GM19372 (cell line): ENCODE measurements at regions not wholly inside any gene's neighbourhood (a gene's known extent, or its start where the extent isn't known, plus 50 kb on each side); places are given as distances from the start of the nearest gene placed in this dataset.
"Not testable (repeated sequence)": the region's sequence is repeated elsewhere in the genome, so short reads cannot be mapped to it uniquely, and the experiment has no call there.

Experiments used
- ATAC-seq: cut with Tn5 transposase; IDR thresholded peaks from one replicate; pipeline ENCODE4 v1.9.1; 2021; ENCODE audit warnings: mild to moderate bottlenecking, low read depth, moderate library complexity; ENCODE audit not compliant: unreplicated experiment

- ATAC-seq: no peak
These were observed 118.9 kb upstream of the CAB39 start for GRCh38 chr2:230593765-230594164.

- ATAC-seq: no peak
These were observed 118.3 kb upstream of the CAB39 start for GRCh38 chr2:230594286-230594840.

DNA sequence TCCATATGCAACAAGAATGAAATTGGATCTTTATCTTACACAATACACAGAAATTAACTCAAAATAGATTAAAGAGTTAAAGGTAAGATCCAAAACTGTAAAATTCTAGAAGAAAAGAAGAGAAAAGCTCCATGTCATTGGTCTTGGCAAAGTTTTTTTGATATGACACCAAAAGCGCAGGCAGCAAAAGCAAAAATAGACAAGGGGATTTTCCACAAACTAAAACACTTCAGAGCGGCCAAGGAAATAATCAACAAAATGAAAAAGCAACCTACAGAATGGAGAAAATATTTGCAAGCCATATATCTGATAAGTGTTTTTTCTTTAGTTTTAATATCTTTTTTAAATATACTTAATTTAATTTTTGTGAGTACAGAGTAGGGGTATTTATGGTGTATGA is 112.8 kb upstream of the CAB39 start:
- ATAC-seq: no peak

DNA sequence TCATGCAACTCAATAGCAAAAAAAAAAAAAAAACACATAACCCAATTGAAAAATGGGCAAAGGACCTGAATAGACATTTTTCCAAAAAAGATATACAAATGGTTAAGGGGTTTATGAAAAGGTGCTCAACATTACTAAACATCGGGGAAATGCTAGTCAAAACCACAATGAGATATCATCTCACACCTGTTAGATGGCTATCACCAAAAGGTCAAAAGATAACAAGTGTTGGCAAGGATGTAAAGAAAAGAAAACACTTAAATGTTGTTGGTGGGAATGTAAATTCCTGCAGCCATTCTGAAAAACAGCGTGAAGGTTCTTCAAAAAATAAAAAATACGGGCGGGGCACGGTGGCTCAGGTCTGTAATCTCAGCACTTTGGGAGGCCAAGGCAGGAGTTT is 112.4 kb upstream of the CAB39 start:
- no peak for ATAC-seq

- ATAC-seq: no peak
These were observed 111.8 kb upstream of the CAB39 start for GRCh38 chr2:230600881-230601280.

DNA sequence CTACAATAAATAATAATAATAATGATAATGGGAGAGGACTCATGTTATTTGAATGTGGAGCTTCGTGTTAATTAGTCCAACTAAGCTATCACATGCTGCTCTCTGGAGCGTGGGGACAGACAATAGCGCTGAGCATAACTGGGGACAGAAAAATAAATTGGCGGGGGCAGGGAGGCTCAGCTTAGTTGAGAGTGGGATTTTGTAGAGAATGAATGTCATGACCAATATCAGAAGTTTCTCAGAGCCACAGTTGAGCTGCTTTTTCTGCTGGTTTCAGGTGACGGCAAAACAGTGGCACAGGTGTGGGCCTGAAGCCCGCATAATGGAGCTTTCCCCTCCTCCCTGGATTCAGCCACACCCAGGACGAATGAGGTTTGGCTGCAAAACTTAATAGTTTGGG is 111.1 kb upstream of the CAB39 start:
- ATAC-seq: peak; percentile 50

GRCh38 chr2:230602562-230603230 is 109.9 kb upstream of the CAB39 start:
- ATAC-seq: peak; percentile 57

- not testable (repeated sequence) for ATAC-seq
These were observed 109.3 kb upstream of the CAB39 start for GRCh38 chr2:230603317-230603716.

DNA sequence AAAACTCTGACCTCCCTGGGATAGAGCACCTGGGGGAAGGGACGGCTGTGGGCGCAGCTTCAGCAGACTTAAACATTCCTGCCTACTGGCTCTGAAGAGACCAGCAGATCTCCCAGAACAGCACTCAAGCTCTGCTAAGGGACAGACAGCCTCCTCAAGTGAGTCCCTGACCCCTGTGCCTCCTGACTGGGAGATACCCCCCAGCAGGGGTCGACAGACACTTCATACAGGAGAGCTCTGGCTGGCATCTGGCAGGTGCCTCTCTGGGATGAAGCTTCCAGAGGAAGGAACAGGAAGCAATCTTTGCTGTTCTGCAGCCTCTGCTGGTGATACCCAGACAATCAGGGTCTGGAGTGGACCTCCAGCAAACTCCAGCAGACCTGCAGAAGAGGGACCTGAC is 108.5 kb upstream of the CAB39 start:
- not testable (repeated sequence) for ATAC-seq

GRCh38 chr2:230614040-230614439 is 98.6 kb upstream of the CAB39 start:
- ATAC-seq: no peak

DNA sequence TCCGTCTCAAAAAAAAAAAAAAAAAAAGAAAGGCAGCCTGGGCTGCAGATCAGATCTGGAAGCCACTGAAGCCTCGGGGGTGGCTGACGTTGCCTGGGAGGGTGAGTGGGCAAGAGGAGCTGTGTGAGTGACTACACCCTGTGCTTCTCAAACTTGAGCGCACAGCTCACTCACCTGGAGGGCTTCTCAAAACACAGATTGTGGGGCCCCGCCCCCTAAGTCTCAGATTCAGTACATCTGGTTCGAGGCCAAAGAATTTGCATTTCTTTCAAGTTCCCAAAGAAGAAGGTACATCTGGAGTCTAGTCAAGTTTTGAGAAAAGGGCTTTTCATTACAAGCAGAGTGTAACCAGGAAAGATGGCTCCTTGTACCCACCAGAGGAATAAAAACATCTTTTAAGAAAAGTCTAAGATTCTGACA is 97.7 kb upstream of the CAB39 start:
- peak; percentile 81 for ATAC-seq

DNA sequence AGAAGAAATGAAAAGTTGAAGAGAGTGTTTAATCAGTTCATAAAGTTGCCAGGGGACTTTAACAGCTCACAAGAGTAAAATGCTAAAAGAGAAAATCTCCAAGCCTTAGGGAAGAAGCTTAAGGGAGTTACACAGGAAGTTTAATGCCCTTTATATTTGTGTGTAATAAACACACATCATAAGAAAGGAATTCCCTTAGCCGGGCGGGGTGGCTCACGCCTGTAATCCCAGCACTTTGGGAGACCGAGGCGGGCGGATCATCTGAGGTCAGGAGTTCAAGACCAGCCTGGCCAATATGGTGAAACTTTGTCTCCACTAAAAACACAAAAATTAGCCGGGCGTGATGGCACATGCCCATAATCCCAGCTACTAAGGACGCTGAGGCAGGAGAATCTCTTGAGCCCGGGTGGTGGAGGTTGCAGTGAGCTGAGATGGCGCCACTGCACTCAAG is 95.4 kb upstream of the CAB39 start:
- not testable (repeated sequence) for ATAC-seq

DNA sequence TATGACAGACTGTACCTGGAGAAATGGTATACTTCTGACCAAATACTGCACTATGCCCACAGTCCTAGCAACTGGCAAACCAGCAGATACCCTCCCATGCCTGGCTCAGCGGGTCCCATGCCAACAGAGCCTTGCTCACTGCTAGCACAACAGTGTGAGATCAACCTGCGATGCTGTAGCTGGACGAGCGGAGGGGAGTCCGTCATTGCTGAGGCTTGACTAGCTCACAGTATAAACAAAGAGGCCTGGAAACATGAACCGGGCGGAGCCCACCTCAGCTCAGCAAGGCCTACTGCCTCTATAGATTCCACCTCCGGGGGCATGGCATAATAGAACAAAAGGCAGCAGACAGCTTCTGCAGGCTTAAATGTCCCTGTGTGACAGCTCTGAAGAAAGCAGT is 93.2 kb upstream of the CAB39 start:
- ATAC-seq: no peak

DNA sequence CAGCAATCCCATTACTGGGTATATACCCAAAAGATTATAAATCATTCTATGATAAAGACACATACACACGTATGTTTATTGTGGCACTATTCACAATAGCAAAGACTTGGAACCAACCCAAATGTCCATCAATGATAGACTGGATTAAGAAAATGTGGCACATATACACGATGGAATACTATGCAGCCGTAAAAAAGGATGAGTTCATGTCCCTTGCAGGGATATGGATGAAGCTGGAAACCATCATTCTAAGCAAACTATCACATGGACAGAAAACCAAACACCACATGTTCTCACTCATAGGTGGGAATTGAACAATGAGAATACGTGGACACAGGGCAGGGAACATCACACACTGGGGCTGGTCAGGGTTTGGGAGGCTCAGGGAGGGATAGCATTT is 87.4 kb upstream of the CAB39 start:
- not testable (repeated sequence) for ATAC-seq

GRCh38 chr2:230627091-230627490 is 85.6 kb upstream of the CAB39 start:
- not testable (repeated sequence) for ATAC-seq

- ATAC-seq: no peak
These were observed 84.6 kb upstream of the CAB39 start for GRCh38 chr2:230627806-230628724.

DNA sequence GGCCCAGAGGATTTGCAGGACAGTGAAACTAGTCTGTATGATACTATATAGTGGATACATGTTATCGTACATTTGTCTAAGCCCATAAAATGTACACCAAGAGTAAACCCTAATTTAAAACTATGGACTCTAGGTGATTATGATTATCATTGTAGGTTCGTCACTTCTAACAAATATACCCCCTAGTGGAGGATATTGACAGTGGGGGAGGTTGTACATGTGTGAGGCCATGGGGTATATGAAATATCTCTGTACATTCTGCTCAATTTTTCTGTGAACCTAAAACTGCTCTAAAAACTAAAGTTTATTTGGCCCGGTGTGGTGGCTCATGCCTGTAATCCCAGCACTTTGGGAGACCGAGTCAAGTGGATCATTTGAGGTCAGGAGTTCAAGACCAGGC is 81.2 kb upstream of the CAB39 start:
- ATAC-seq: no peak

DNA sequence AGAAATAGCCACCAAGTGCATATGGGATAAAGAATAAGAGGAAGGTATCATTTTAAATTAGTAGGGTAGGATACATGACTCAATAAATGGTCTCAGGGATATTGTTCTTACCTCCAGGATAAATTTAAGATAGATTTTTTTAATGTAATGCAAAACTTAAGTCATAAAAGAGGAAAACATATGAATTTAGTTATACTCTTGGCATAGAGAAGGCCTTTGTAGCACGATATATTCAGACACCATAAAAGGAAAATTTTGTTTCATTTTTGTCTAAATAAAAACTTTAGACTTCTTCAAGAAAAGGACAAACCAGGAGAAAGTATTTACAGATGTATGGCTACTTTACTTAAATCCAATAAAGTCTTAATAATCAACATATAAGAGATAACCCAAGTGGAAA is 78.5 kb upstream of the CAB39 start:
- ATAC-seq: no peak

DNA sequence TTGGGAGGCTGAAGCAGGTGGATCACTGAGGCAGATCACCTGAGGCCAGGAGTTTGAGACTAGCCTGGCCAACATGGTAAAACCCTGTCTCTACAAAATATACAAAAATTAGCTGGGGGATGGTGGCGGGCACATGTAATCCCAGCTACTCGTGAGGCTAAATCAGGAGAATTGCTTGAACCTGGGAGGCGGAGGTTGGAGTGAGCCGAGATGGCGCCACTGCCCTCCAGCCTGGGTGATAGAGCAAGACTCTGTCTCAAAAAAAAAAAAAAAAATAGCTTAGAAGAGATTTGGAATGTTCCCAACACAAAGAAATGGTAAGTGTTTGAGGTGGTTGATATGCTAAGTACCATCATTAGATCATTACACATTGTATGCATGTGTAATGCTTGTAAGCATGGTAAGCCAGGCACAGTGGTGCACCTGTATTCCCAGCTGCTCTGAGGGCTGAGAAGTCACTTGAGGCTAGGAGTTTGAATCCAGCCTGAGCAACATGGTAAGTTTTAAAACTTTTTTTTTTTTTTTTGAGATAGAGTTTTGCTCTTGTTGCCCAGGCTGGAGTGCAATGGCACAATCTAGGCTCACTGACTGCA is 77.8 kb upstream of the CAB39 start:
- ATAC-seq: not testable (repeated sequence)

DNA sequence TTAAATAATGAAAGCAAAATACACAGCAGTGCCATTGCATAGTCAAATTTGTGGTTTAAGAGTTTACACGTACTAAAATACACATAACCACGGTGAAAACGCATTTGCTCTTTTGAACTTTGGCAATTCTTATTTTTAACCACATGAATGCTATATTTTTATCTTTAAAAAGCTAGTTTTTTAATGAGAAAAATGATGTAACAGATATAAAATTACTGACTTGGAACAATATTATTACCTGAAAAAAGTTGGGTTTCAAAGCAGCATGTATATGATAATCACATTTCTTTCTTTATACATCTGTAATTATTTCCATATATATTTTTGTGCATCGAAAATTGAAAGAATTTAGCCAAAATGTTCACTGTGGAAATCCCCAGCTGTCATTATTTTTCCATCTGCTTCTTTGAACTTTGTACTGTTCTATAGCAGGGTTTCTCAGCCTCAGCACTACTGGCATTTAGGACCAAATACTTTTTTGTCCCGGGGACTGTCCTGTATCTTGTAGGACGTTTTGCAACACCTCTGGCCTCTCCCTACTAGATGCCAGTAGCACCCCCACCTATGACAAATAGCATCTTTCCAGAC is 75.9 kb upstream of the CAB39 start:
- peak; percentile 55 for ATAC-seq

- ATAC-seq: not testable (repeated sequence)
These were observed 75.2 kb upstream of the CAB39 start for GRCh38 chr2:230637486-230637885.
